ENCODE measurements at regions not wholly inside any gene's neighbourhood (a gene's known extent, or its start where the extent isn't known, plus 50 kb on each side); places are given as distances from the start of the nearest gene placed in this dataset.
"Not testable (repeated sequence)": the region's sequence is repeated elsewhere in the genome, so short reads cannot be mapped to it uniquely, and the experiment has no call there.

DNA sequence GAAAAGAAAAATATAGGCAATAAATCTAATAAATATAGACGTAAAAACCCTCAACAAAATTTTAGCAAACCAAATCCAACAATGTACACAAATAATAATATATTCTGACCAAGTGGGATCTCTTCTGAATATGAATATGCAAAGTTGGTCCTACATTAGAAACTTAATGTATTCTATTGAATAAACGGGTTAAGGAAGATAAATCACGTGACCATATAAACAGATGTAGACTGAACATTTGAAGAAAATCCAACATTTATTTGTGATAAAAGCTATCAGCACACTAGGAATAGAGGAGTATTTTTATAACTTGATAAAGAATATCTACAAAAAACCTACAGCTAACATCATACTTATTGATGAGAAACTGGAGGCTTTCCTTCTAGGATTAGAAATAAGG lies 502.8 kb upstream of the KIF2B start:
- no peak for DNase-seq

DNA sequence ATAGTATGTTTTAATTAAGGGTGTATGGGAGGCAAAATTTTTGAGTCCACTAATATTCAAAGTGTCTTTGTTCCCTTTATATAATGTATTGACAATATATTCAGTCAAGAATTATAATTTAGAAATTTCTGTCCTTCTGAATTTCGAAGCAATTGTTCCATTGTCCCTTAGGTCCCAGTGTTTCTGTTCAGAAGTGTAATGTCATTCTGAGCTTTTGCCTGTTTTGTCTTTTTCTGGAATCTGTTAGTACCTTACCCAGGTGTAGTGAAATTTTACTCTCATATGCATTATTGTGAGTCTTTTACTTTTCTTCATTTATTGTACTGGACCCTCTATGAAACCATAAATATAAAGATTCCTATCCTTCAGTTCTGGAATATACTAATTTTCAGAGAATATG lies 505.7 kb upstream of the KIF2B start:
- no peak for DNase-seq

DNA sequence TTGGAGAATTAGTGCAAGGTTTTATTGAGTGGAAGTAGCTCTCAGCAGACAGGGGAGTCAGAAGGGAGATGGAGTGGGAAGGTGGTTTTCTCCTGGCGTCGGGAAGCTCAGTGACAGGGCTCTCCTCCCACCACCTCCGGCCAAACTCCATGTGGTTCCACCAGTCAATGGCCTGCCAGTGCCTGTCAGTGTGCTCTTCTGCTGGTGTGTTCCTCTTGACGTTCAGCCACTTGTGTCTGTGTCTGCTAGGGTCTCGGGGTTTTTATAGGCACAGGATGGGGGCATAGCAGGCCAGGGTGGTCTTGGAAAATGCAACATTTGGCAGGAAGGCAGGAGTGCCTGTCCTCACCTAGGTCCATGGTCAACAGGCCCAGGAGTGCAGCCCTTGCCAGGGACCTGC lies 506.7 kb upstream of the KIF2B start:
- DNase-seq: no peak

DNA sequence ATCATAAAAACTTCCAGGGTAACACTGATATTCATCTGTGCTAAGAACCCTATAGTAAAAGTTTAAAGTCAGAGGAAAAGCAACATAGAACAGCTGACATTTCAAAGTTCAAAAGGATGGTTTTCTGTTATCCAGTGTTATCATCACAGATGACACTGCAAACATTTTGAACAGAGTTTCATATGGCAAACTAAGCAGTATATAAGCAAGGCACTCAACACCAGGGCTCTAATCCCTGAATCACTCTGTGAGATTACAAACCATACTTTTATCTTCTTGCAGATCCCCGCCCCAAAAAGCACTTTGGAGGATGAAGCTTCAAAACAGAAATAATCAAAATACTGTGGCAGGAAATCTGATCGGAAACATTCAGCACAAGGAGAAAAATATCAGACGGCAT lies 508.2 kb upstream of the KIF2B start:
- no peak for DNase-seq

DNA sequence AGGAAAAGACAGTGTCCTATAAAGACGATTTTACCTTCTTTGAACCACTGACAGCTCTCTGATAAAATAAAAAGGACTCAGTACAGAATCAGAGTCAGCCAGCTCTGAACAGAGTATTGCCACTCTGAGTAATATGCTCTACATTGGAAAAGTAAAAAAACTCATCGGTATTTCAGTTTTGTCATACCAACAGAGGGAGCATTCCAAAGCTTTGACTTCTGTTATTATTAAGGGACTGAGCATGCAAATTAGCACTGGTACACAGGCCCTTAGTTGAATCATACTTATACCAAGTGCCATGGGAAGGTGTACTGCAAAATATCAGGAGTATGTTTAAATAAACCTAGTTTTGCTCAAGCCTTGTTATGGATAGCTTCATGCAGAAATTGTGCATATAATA lies 509.0 kb upstream of the KIF2B start:
- no peak for DNase-seq

DNA sequence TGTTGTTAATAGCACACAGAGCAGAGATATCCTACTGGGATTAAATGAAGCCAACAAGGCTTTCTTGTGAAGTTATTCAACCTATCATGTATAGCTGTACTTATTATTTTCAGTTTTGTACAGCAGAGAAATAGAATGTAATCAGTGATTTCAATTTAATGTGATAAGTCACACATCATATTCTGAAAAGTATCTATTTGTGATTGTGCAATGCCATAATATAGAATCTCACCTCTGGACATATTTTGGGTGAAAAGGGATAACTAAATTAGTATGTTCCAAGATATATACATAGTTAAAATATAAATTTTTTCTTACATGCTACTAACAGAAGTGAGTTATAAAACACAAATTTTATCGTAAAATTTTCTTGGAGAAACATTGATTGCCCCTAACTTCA lies 544.3 kb upstream of the KIF2B start:
- DNase-seq: no peak

DNA sequence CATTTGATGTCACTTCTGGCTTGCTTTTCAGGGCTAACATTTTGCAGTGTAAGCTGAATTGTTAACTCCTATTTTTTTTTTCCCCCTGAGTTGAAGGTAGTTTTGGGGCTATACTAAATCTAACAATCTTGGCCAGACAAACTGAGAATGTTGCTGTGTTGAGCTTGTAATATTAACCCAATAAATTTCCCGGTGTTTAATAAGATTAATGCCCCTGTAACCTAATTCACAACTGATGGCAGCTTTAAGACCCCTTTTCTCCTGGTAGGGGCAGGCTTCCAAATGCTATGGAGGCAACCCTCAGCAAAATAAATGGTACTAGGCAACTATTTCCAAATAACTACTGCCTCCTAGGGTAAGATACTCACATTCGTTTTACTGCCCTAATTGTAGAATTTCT lies 549.6 kb upstream of the KIF2B start:
- DNase-seq: no peak

DNA sequence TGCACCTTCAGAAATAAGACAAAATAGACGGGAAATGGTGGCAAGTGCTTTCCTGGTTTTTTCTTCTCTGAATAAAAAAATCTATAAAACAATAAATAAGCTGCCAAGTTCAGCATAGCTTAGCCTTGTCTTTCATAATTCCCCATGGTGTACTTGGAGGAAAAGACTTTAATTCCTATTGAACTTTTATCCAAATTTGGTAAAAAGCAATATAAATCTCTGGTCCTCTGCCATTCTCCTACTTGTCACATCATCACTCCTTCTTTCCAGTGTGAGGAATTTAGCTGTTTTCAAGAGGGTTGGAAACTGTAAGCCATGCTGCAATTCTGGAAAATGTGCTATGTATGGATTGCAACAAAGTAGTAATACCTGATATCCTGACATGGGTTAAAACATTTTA lies 551.8 kb upstream of the KIF2B start:
- DNase-seq: no peak

DNA sequence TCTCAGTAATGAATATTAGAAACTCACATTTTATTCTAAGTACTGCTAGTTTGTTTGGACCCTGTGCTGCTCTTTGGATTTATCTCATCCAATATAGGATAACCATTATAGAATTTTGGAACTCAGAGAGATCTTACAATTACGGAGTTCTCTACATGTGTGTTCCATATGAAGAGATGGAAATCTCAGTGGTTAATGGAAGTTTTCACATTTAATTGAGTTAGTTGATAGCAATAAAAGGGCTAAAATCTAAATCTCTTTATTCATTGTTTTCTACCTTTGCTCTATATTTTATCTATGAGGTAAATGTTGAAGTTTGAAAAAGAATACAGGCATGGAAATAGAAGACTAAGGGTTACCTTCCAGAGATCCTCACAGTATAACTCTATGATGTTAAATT lies 558.0 kb upstream of the KIF2B start:
- no peak for DNase-seq

DNA sequence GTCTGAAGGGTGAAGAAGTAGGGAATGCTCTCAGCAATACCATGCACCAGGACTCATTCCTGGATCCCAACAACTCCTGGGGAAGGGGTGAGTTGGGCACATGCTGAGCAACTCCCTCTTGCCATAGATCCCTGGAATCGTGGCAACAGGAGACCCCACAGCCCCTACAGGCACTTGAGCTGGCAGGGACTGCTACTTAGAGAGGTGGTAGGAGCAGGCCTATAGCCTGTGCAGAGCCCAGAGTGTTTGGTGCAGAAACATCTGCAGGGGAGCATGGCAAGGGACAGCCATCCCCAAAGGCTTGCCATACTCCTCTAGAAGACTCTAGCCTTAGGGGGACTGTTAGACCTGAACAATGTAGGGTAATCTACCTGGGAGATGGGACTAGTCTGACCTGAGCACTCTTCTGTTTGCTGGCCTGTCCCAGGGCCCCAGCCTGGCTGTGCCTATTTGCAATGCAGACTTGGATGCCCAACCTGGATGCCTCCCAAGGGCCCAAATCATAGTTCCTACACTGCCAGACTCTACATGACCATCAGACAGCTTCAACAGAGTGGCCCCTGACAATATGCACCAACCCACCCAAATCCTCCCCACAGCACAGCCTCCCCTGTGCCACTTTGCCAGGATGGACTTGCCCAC lies 568.6 kb upstream of the KIF2B start:
- no peak for DNase-seq

DNA sequence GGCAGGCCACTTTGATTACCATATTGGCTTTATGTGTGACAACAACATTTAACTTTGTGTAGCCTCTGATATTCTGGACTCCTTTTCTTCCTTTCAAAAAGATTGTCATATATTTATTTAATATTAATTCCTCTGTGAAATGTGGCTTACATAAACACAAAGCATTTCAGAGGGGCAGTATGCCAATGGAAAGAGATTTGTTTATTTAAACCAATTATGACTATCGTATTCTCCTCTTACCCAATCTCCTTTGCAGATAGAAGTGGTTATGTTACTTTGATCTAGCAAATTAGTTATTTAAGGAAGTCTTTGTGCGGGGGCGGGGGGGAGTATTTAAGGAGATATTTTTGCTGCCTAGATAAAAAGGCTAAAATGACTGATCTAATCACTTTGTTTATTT lies 573.7 kb upstream of the KIF2B start:
- no peak for DNase-seq

DNA sequence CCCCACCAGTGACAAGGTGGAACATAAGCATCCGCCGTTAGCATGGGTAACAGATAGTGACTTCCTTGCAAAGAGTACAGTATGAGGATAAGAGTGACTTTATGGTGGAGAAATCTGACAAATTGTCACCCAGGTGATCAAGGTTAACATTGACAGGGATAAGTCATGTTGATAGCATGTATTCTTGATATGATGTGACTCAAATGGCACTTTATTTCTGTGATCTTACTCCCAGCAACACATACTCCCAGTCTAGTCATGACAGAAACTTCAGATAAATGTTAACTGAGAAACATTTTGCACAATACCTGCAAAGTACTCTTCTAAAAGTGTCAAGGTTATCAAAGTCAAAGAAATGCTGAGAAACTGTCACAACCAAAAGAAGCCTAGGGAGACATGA lies 588.6 kb upstream of the KIF2B start:
- DNase-seq: no peak

DNA sequence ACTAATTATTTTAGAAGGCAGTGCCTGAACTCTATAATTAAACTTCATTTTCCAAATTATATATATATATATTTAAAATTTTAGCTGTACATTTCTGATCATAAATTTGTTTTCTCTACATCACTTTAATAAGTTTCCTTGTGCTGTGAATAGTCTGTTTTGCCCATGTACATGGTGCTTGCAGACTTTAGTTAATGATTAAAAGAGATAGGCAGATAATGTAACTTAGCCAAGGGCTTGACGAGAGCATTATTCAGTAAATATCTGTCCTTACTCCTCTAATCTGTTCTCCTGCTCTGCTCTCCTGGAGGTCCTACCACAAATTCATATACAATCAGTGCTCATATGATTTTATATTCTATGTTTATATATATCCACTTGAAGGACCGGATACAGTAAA lies 595.2 kb upstream of the KIF2B start:
- DNase-seq: no peak

DNA sequence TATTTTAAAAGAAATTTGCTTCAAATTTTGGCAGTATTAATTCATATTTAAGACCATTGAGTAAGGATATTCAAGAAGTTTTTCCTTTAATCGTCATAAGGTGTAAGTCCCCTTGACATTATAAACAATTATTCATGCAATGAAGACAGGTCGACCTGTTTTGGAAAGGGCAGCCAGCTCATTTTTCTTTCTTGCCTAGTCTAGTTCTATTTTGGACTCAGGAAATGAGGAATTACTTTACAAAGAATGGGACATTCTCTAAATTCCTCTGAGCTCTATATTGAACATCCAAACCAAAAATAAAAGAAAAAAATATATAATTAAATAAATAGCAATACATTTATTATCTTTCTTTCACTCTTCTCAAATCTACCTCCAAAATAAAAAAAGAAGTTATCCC lies 595.6 kb upstream of the KIF2B start:
- no peak for DNase-seq

DNA sequence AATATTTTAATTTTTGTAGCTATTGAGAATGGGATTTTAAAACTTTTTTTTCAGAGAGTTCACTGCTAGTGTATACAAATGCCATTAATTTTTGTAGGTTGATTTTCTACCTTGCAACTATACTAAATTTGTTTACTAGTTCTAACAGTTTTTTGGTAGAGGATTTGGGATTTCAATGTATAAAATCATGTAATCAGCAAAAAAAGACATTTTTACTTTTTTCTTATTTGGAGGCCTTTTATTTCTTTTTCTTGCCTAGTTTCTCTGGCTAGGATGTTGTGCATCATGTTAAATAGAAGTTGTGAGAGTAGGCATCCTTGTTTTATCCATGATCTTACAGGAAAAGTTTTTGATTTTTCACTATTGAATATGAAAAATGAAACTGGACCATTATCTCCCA lies 602.9 kb upstream of the KIF2B start:
- no peak for DNase-seq

DNA sequence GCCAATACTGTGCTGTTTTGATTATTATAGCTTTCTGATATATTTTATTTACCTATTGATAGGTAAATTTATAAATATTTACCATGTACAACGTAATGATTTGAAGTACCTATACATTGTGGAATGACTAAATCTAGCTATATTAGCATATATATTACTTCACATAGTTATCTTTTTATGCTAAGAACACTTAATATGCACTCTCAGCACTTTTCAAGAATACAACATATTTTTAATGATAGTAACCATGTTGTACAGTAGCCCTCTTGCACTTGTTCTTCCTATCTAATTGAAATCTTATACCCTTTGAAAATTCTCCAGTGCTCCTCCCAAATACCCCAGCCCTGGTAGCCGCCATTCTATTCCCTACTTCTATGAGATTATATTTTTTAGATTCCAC lies 604.0 kb upstream of the KIF2B start:
- no peak for DNase-seq

DNA sequence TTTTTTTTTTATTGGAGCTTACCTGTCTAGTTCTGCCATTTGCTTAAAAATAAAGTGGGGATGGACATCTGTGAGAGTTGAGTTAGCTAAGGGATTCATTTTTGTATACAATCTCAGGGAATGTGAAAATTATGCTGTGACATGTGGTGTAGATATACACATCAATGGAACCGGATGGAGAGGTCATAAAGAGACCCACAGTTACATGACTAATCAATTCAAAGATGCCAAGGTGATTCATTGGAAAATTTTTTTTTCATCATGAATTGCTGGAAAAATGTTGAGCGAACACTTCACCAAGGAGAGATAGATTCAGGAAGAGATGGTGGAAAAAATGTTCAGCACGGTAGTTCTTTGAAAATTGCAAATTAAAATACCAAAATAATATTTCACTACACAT lies 605.4 kb upstream of the KIF2B start:
- DNase-seq: no peak

DNA sequence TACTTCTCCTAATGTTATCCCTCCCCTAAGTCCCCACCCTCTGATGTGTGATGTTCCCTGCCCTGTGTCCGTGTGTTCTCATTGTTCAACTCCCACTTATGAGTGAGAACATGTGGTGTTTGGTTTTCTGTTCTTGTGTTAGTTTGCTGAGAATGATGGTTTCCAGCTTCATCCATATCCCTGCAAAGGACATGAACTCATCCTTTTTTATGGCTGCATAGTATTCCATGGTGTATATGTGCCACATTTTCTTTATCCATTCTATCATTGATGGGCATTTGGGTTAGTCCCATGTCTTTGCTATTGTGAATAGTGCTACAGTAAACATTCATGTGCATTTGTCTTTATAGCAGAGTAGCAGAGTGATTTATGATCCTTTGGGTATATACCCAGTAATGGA lies 613.8 kb upstream of the KIF2B start:
- not testable (repeated sequence) for DNase-seq

DNA sequence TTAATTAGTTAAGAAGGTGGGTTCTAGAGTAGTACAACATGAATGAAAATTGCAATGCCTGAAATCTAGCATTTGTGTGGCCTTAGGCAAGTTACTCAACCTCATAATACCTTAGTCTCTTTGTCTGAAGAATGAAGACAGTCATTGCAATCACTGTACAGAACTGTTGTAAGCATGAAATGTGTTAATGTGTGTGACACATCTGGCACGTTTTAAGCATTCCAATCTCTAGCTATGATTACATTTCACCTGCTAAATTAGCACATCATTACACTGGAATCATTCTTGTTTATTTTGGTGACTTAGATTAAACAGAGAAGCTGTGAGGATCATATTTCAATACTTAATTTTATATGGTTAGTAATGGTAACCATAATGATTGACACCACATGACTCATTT lies 629.7 kb upstream of the KIF2B start:
- no peak for DNase-seq

DNA sequence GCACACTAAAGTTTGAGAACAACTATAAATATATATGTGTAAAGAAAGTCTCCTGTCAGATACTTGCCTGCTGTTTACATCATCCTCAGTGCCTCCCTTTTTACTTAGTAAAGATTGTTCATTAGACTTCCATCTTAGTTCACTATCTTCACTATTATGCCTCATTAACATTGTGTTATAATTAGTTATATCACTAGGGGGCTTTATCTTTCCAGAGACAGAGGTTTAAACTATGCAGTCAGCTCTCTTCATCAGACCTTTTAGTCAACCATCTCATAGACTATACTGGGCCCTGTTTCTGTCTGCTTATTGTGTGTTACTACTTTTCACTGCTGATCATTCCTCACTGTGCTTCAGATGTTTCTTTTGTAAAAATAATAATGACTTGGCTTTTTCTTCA lies 630.8 kb upstream of the KIF2B start:
- DNase-seq: peak in 1 of 2 experiments; percentile 41

DNA sequence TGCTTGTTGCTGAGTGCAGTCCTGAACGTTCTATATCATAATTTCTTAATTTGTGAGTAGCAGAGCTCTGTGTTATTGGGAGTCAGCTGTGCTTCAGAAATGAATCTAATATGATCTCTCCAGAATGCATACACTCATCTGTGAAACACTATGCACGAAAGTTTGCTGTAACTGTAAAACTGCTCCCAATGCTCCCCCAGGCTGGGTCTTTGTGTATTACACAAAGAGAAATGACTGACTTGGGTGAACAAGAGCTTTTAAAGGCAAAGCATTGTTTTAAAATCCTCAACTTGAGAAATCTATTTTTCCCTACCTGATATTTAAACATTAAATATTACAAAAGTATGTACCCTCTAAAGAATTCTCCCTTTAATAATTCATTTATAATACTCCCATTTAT lies 636.7 kb upstream of the KIF2B start:
- no peak for DNase-seq

DNA sequence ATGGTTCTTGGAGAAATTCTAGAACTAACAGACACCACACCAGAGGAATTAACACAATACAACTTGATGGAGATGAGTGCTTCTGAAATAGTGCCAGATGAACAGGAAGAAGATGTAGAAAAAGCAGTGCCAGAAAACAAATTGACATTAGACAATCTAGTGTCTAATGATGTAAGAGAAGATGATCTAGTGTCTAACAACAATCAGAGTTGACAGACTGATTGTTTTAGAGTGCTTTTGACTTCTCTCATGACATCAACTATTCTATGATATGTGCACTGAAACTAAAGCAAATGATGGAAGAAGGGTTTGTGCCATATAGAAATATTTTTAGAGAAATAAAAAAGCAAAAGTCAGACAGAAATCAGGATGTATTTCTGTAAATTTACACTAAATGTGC lies 646.1 kb upstream of the KIF2B start:
- no peak for DNase-seq

DNA sequence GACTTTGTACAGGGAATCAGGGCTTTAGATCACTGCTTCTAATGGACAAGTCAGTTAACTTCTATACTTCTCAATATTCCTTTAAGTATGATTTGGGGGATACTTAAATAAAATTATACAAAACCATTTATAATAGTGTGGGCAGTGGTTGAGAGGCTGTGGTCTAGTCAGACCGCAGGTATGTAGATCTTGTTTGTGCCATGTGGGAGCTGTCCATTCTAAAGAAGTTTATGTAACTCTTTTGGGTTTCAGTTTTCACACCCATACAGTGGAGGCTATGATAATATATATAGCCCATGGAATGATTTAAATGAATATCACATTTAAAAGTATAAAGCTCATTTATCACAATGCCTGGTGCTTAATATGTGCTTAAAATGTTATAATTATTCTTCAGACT lies 654.3 kb upstream of the KIF2B start:
- no peak for DNase-seq

DNA sequence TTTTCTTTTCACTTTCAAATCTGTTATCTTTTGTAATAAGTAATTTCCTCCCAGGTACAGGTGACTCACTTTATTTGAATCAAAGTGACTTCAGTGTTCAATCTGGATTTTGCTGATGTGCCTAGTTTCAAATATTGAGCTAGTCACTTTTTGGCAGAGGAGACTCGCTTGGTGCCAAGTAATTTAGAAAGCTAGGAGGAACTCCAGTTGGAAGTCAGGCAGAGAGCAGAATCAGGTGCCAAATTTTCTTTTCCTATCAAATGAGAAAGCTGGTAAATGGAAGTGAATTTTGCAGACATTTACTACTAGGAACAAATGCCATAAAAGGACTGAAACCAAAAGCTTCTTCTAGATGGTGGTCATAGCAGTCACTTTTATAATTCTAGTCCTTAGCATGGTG lies 656.0 kb upstream of the KIF2B start:
- DNase-seq: no peak

DNA sequence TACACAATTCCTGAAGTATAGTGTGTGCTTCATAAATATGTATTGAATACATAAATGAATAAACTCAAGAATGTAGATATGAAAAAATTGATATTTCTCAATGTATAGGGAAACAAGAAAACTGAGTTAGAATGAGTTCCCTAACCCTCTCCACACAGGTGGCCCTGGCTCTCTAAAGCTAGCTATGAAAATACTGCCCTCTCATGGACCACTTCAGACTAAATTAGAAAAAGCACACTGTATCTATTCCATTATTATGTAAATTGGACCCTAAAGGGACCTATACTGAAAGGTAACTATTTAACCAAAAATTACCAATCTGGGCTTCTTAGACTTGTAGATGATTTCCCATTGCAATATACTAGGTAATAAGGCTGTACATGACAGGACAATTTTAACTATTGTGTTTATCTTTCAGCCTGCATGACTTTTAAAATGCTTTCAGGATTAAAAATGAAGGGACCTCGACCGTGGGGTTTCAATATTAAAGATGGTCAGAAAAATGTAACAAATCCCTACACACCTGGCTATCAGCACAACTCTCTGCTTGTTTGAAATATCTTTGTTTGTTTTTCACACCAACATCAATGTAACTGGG lies 672.5 kb upstream of the KIF2B start:
- DNase-seq: peak; percentile 12 to 66

DNA sequence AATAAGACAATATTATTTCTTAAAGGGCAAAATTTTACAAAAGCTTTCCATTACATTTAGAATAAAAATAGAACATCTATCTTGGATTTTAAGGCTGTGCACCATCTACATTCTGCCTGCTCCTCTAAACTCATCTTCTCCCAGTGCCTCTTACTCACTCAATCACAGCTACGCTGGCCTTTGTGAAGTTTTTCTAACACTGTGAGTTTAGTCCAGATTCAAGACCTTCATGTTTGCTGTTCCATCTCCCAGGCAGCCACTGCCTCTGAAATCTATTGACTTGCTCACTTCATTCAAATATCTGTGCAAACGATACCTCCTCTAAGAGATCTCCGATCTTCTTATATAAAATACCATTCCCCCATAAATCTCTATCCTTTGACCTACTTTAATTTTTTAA lies 673.4 kb upstream of the KIF2B start:
- DNase-seq: no peak
